B cell (primary cell): ENCODE measurements at regions not wholly inside any gene's neighbourhood (a gene's known extent, or its start where the extent isn't known, plus 50 kb on each side); places are given as distances from the start of the nearest gene placed in this dataset.

Experiments used
- ATAC-seq: fragments of 200-7000 bp; cut with Tn5 transposase; one replicate; pipeline ENCODE4 v1.10.0; 2021; ENCODE audit warnings: low read depth, mild to moderate bottlenecking, moderate number of reproducible peaks, moderate library complexity
- CTCF ChIA-PET: fragments of 350-600 bp; sonication (Branson Sonifier 250); formaldehyde crosslinking; loops from one replicate; lab custom pipeline; 2021; ENCODE audit warnings: antibody characterized with exemption, inconsistent platforms; lab: Charles Lee
- POLR2A ChIA-PET: fragments of 350-600 bp; sonication (Branson Sonifier 250); formaldehyde crosslinking; loops from one replicate; lab custom pipeline; 2021; ENCODE audit warnings: antibody characterized with exemption; lab: Charles Lee
- DNase-seq: peaks from one replicate; pipeline ENCODE4 v3.0.0; 2013
- H2AFZ ChIP-seq: 2 replicates; pipeline ENCODE4 v1.6.1; 2012; ENCODE audit warnings: mild to moderate bottlenecking, low read depth, low read length; ENCODE audit not compliant: insufficient read depth, poor library complexity, severe bottlenecking
- H3K27ac ChIP-seq, 2 donors: 1 replicate in 1 of 2; 2 replicates in 1 of 2; pipeline ENCODE4 v1.5.1; 2012 to 2013; ENCODE audit warnings: low read length in 2 of 2, mild to moderate bottlenecking in 2 of 2, moderate library complexity in 1 of 2
- H3K27me3 ChIP-seq, 4 experiments: fragments of 200-600 bp in 1 of 4; sonication (generic) in 1 of 4; replicated peaks in 1 of 4; 1 replicate in 2 of 4; 2 replicates in 2 of 4; pipeline versions ENCODE4 v1.6.1 to v1.7.0; 2013 to 2016; ENCODE audit warnings: low read length in 3 of 4, mild to moderate bottlenecking in 2 of 4, mixed read lengths in 1 of 4, moderate library complexity in 1 of 4; ENCODE audit not compliant: insufficient read depth in 4 of 4, control insufficient read depth in 3 of 4; ENCODE audit errors: control extremely low read depth in 1 of 4
- H3K36me3 ChIP-seq, 2 experiments: replicated peaks in 1 of 2; 1 replicate in 1 of 2; 2 replicates in 1 of 2; pipeline versions ENCODE4 v1.6.1 to v1.7.1; 2013; ENCODE audit warnings: low read length in 1 of 2; ENCODE audit not compliant: insufficient read depth in 2 of 2, control insufficient read depth in 1 of 2; ENCODE audit errors: control extremely low read depth in 1 of 2, extremely low read depth in 1 of 2
- H3K4me1 ChIP-seq, 2 donors: fragments of 200-600 bp in 1 of 2; sonication (generic) in 1 of 2; 1 replicate in 1 of 2; 2 replicates in 1 of 2; pipeline versions ENCODE4 v1.5.1 to v1.6.1; 2013 to 2017; ENCODE audit warnings: low read length in 2 of 2; ENCODE audit not compliant: control insufficient read depth in 2 of 2, insufficient read depth in 2 of 2
- H3K4me2 ChIP-seq: replicated peaks from 2 replicates; pipeline ENCODE3; 2012; ENCODE audit warnings: mild to moderate bottlenecking, low read depth, low read length; ENCODE audit not compliant: poor library complexity, severe bottlenecking
- H3K4me3 ChIP-seq, 5 experiments: fragments of 200-600 bp in 1 of 5; sonication (generic) in 1 of 5; 1 replicate in 3 of 5; 2 replicates in 2 of 5; pipeline versions ENCODE4 v1.5.1 to v1.7.0; 2011 to 2016; ENCODE audit warnings: low read length in 4 of 5, mild to moderate bottlenecking in 4 of 5, low read depth in 2 of 5, control low read depth in 1 of 5, moderate library complexity in 1 of 5; ENCODE audit not compliant: insufficient read depth in 1 of 5; ENCODE audit errors: control extremely low read depth in 1 of 5, extremely low read depth in 1 of 5
- H3K79me2 ChIP-seq: fragments of 200-600 bp; sonication (generic); one replicate; pipeline ENCODE4 v1.6.0; 2016; ENCODE audit warnings: low read length; ENCODE audit not compliant: control insufficient read depth, insufficient read depth
- H3K9ac ChIP-seq: fragments of 200-600 bp; sonication (generic); 2 replicates; pipeline ENCODE4 v1.6.1; 2017; ENCODE audit warnings: mild to moderate bottlenecking, low read length, moderate library complexity
- H3K9me3 ChIP-seq, 3 donors: one replicate each; pipeline versions ENCODE4 v1.6.1 to v1.7.1; 2013; ENCODE audit warnings: low read length in 2 of 3; ENCODE audit not compliant: control insufficient read depth in 2 of 3, insufficient read depth in 1 of 3; ENCODE audit errors: control extremely low read depth in 1 of 3
- H4K20me1 ChIP-seq: 2 replicates; pipeline ENCODE4 v1.6.0; 2012; ENCODE audit warnings: mild to moderate bottlenecking, low read length; ENCODE audit not compliant: insufficient read depth, control insufficient read depth, poor library complexity, severe bottlenecking
- H3K27ac Mint-ChIP-seq: one replicate; pipeline ENCODE4 v1.8.0; 2021; ENCODE audit warnings: mixed read lengths
- H3K27me3 Mint-ChIP-seq: one replicate; pipeline ENCODE4 v1.8.0; 2021; ENCODE audit warnings: mixed read lengths
- H3K4me1 Mint-ChIP-seq: one replicate; pipeline ENCODE4 v1.8.0; 2021; ENCODE audit warnings: mixed read lengths
- H3K4me3 Mint-ChIP-seq: one replicate; pipeline ENCODE4 v1.8.0; 2021; ENCODE audit warnings: mixed read lengths
- H3K9me3 Mint-ChIP-seq: one replicate; pipeline ENCODE4 v1.8.0; 2022; ENCODE audit warnings: mixed read lengths; ENCODE audit not compliant: insufficient read depth
- EZH2 ChIP-seq: IDR thresholded peaks from 2 replicates; pipeline ENCODE4 v1.6.1; 2012; ENCODE audit warnings: borderline replicate concordance, low read depth, mild to moderate bottlenecking, moderate library complexity, low read length; ENCODE audit not compliant: insufficient read depth, poor library complexity, severe bottlenecking
- WGBS: methylation state at CpG from one replicate; pipeline ENCODE4 v1.1.5; 2013; ENCODE audit warnings: missing lambda C conversion rate; ENCODE audit not compliant: insufficient coverage; 5-methylcytosine and 5-hydroxymethylcytosine counted together
- intact Hi-C: fragments of 100-400 bp; cut with micrococcal nuclease; formaldehyde crosslinking; loops from one replicate; pipeline ENCODE4 v1.10.0; 2022
- TF ChIP-seq, protein P1 (sequence below): fragments of 200-600 bp; IDR thresholded peaks from one replicate; pipeline ENCODE4 v1.8.0; 2022; ENCODE audit warnings: antibody characterized with exemption, mild to moderate bottlenecking

GRCh38 chr9:107386396-107386795, 103.2 kb downstream of the KLF4 start:
- H3K9ac ChIP-seq, result no peak overlapping the region
- intact Hi-C loops, result no loop called here
- H3K27ac Mint-ChIP-seq, result no peak overlapping the region
- H3K4me1 Mint-ChIP-seq, result no peaks in the 10 kb centered on the region
- ChIA-PET POLR2A (no interaction called here), CTCF (no interaction called here)
- DNase-seq (no peak), ATAC-seq (no peak)
- H3K79me2 ChIP-seq, result no peaks in the 10 kb centered on the region
- WGBS, result 78% methylated on average over 1 of the region's 1 CpG
- H2AFZ ChIP-seq, result no peak overlapping the region
- H4K20me1 ChIP-seq, result no peaks in the 10 kb centered on the region
- H3K27me3 Mint-ChIP-seq, result peaks cover 20% of the 10 kb centered on the region
- H3K9me3 Mint-ChIP-seq, result no peaks in the 10 kb centered on the region
- H3K4me3 Mint-ChIP-seq, result no peak overlapping the region
- H3K4me3 ChIP-seq, result no peak overlapping the region
- H3K9me3 ChIP-seq, result no peaks in the 10 kb centered on the region
- H3K4me2 ChIP-seq, result no peak overlapping the region
- no peak overlapping the region for H3K27ac ChIP-seq
- H3K27me3 ChIP-seq, result peaks cover 0 to 3% (median 3%) of the 10 kb centered on the region in 4 experiments
- no peaks in the 10 kb centered on the region for H3K4me1 ChIP-seq
- TF ChIP-seq, protein P1, sequence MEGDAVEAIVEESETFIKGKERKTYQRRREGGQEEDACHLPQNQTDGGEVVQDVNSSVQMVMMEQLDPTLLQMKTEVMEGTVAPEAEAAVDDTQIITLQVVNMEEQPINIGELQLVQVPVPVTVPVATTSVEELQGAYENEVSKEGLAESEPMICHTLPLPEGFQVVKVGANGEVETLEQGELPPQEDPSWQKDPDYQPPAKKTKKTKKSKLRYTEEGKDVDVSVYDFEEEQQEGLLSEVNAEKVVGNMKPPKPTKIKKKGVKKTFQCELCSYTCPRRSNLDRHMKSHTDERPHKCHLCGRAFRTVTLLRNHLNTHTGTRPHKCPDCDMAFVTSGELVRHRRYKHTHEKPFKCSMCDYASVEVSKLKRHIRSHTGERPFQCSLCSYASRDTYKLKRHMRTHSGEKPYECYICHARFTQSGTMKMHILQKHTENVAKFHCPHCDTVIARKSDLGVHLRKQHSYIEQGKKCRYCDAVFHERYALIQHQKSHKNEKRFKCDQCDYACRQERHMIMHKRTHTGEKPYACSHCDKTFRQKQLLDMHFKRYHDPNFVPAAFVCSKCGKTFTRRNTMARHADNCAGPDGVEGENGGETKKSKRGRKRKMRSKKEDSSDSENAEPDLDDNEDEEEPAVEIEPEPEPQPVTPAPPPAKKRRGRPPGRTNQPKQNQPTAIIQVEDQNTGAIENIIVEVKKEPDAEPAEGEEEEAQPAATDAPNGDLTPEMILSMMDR, result no peak
- no peak for TF ChIP-seq EZH2
- no peaks in the 10 kb centered on the region for H3K36me3 ChIP-seq
